A549 (cell line): ENCODE measurements at regions not wholly inside any gene's neighbourhood (a gene's known extent, or its start where the extent isn't known, plus 50 kb on each side); places are given as distances from the start of the nearest gene placed in this dataset.

Experiments used
- ATAC-seq, 2 experiments: fragments of 200-7000 bp in 1 of 2; fragments of >200 bp in 1 of 2; cut with Nextera tagmentation in 1 of 2; cut with Tn5 transposase in 1 of 2; 3 replicates each; pipeline versions ENCODE4 v1.8.0 to v1.9.1; 2018 to 2020; ENCODE audit warnings: mild to moderate bottlenecking in 1 of 2, moderate library complexity in 1 of 2
- CTCF ChIA-PET: fragments of 300-600 bp; sonication (Branson Sonifier 250); formaldehyde crosslinking; extraction: SDS; loops from one replicate; lab custom pipeline; 2021; ENCODE audit warnings: antibody characterized with exemption, inconsistent platforms; lab: Yijun Ruan, JAX
- POLR2A ChIA-PET: fragments of 350-600 bp; formaldehyde crosslinking; extraction: SDS; loops from one replicate; lab custom pipeline; 2021; ENCODE audit warnings: antibody characterized with exemption, inconsistent platforms; lab: Yijun Ruan, JAX
- DNase-seq, 2 experiments: peaks; one replicate each; pipeline versions ENCODE4 v3.0.0 to v3.0.0-alpha.2; 2011 to 2016; ENCODE audit warnings: low read depth in 1 of 2, low spot score in 1 of 2
- FAIRE-seq: peaks from 2 replicates; lab custom pipeline; 2011; peaks lifted over from hg19 to GRCh38; lab: Jason Lieb, UNC
- H3K27ac ChIP-seq, 2 experiments: fragments of >200 bp; sonication (Bioruptor Twin); formaldehyde crosslinking; 3 replicates each; pipeline ENCODE4 v1.5.1; 2016 to 2017
- H3K4me1 ChIP-seq: fragments of >200 bp; sonication (Bioruptor Twin); formaldehyde crosslinking; 3 replicates; pipeline ENCODE4 v1.6.1; 2016
- H3K4me2 ChIP-seq: fragments of >200 bp; sonication (Bioruptor Twin); formaldehyde crosslinking; 3 replicates; pipeline ENCODE4 v1.6.1; 2016
- H3K4me3 ChIP-seq: fragments of >200 bp; sonication (Bioruptor Twin); formaldehyde crosslinking; 3 replicates; pipeline ENCODE4 v1.5.1; 2016
- H3K9me3 ChIP-seq: fragments of >200 bp; sonication (Bioruptor Twin); formaldehyde crosslinking; 3 replicates; pipeline ENCODE4 v1.6.1; 2016
- CBX8 ChIP-seq: fragments of 200-600 bp; sonication (generic); IDR thresholded peaks from 2 replicates; pipeline ENCODE4 v1.6.1; 2016
- CHD4 ChIP-seq: fragments of 200-600 bp; sonication (generic); IDR thresholded peaks from 2 replicates; pipeline ENCODE4 v1.6.1; 2016; ENCODE audit warnings: antibody characterized with exemption, mild to moderate bottlenecking, borderline replicate concordance
- ESRRA ChIP-seq: fragments of 150-350 bp; IDR thresholded peaks from 2 replicates; pipeline ENCODE4 v1.6.1; 2014; ENCODE audit warnings: mild to moderate bottlenecking, low read length, borderline replicate concordance
- FOSB ChIP-seq: fragments of 250-450 bp; sonication (Bioruptor Pico); IDR thresholded peaks from 2 replicates; pipeline ENCODE4 v1.5.0; 2020; ENCODE audit warnings: mild to moderate bottlenecking, moderate library complexity
- FOSL2 ChIP-seq, 2 experiments: fragments of 450-650 bp in 1 of 2; fragments of >200 bp in 1 of 2; sonication (Bioruptor Twin) in 1 of 2; formaldehyde crosslinking; IDR thresholded peaks; 2 replicates each; pipeline versions ENCODE4 v1.5.0 to v1.6.1; 2016 to 2020; ENCODE audit warnings: mild to moderate bottlenecking in 1 of 2, moderate library complexity in 1 of 2
- HEYL ChIP-seq: fragments of 250-450 bp; sonication (Bioruptor Pico); IDR thresholded peaks from 2 replicates; pipeline ENCODE4 v1.8.0; 2021; ENCODE audit warnings: mild to moderate bottlenecking, moderate library complexity
- JUN ChIP-seq, 2 experiments: fragments of >200 bp; sonication (Bioruptor Twin); formaldehyde crosslinking; IDR thresholded peaks; 2 replicates in 1 of 2; 3 replicates in 1 of 2; pipeline ENCODE4 v1.6.1; 2016 to 2017
- KDM5A ChIP-seq: fragments of 200-600 bp; sonication (generic); IDR thresholded peaks from 2 replicates; pipeline ENCODE4 v1.6.1; 2016; ENCODE audit warnings: antibody characterized with exemption, mild to moderate bottlenecking
- NFE2L2 ChIP-seq: fragments of 150-350 bp; conservative IDR thresholded peaks from 2 replicates; pipeline ENCODE4 v1.6.1; 2014; ENCODE audit warnings: low read length
- NR3C1 ChIP-seq: fragments of >200 bp; sonication (Bioruptor Twin); formaldehyde crosslinking; IDR thresholded peaks from 3 replicates; pipeline ENCODE4 v1.6.1; 2017
- PHF8 ChIP-seq: fragments of 200-600 bp; sonication (generic); IDR thresholded peaks from 2 replicates; pipeline ENCODE4 v1.6.1; 2016; ENCODE audit warnings: low read depth, mild to moderate bottlenecking, antibody characterized with exemption, moderate library complexity, borderline replicate concordance
- POLR2AphosphoS2 ChIP-seq: conservative IDR thresholded peaks from 2 replicates; pipeline ENCODE4 v1.6.1; 2012; ENCODE audit warnings: low read length, improper control_type of control experiment, inconsistent platforms
- RAD21 ChIP-seq, 2 experiments: fragments of >200 bp in 1 of 2; sonication (Bioruptor Twin) in 1 of 2; formaldehyde crosslinking in 1 of 2; IDR thresholded peaks in 1 of 2; conservative IDR thresholded peaks in 1 of 2; 2 replicates in 1 of 2; 3 replicates in 1 of 2; pipeline ENCODE4 v1.6.1; 2012 to 2018; ENCODE audit warnings: inconsistent platforms in 1 of 2
- RCOR1 ChIP-seq: fragments of 150-350 bp; IDR thresholded peaks from 2 replicates; pipeline ENCODE4 v1.6.1; 2014; ENCODE audit warnings: antibody characterized with exemption, low read length, low read depth
- SMC3 ChIP-seq: fragments of >200 bp; sonication (Bioruptor Twin); formaldehyde crosslinking; IDR thresholded peaks from 3 replicates; pipeline ENCODE4 v1.6.1; 2018; ENCODE audit warnings: inconsistent platforms
- TFCP2L1 ChIP-seq: fragments of 250-450 bp; sonication (Bioruptor Pico); IDR thresholded peaks from 2 replicates; pipeline ENCODE4 v1.5.0; 2021; ENCODE audit warnings: mild to moderate bottlenecking
- ZNF302 ChIP-seq: fragments of 250-450 bp; sonication (Bioruptor Pico); IDR thresholded peaks from 2 replicates; pipeline ENCODE4 v1.9.0; 2021; ENCODE audit warnings: inconsistent platforms, mild to moderate bottlenecking, moderate library complexity
- ZSCAN20 ChIP-seq: fragments of 250-450 bp; sonication (Bioruptor Pico); IDR thresholded peaks from 2 replicates; pipeline ENCODE4 v1.8.0; 2022; ENCODE audit warnings: mild to moderate bottlenecking, moderate library complexity
- WGBS: methylation state at CpG from one replicate; pipeline ENCODE4 v1.1.6; 2017; ENCODE audit errors: missing lambda C conversion rate; 5-methylcytosine and 5-hydroxymethylcytosine counted together
- TF ChIP-seq, protein P1 (sequence below): fragments of >200 bp; sonication (Bioruptor Twin); formaldehyde crosslinking; IDR thresholded peaks from 3 replicates; pipeline ENCODE4 v1.6.1; 2016
- TF ChIP-seq, protein P2 (sequence below): fragments of 200-600 bp; sonication (generic); IDR thresholded peaks from 2 replicates; pipeline ENCODE4 v1.6.1; 2016; ENCODE audit warnings: antibody characterized with exemption, mild to moderate bottlenecking, moderate library complexity
- TF ChIP-seq, protein P3 (sequence below): fragments of >200 bp; sonication (Bioruptor Twin); formaldehyde crosslinking; IDR thresholded peaks from 2 replicates; pipeline ENCODE4 v1.6.1; 2016
- TF ChIP-seq, protein P4 (sequence below): IDR thresholded peaks from 2 replicates; pipeline ENCODE4 v1.6.1; 2012; ENCODE audit warnings: low read depth, borderline replicate concordance
- TF ChIP-seq, protein P5 (sequence below): fragments of 450-650 bp; IDR thresholded peaks from 2 replicates; pipeline ENCODE4 v1.6.1; 2014; ENCODE audit warnings: antibody characterized with exemption
- TF ChIP-seq, protein P6 (sequence below): fragments of >200 bp; sonication (Bioruptor Twin); formaldehyde crosslinking; IDR thresholded peaks from 3 replicates; pipeline ENCODE4 v1.5.1; 2016
- TF ChIP-seq, protein P7 (sequence below): IDR thresholded peaks from 2 replicates; pipeline ENCODE4 v1.6.1; 2012
- TF ChIP-seq, protein P8 (sequence below): IDR thresholded peaks from 2 replicates; pipeline ENCODE4 v1.6.1; 2012

DNA sequence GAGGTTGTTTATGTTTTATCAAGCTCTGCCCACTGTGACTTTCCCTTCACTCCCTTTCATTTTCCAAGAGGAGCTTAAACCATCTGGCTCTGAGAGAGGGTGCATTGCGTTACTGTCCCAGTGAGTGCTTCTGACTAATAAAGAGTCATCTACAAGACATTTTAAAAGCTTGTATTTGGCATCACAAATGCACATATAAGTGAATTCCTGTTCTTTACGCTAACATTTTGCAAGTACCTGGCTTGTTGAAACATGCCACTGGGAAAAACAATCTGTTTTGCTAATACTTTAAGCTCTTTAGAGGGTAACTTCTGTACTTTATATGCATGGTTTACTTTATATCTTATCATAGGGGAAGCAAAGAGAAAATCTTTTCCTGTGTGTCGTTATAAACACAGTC lies 534.6 kb upstream of the POM121L12 start:
- H3K4me2 ChIP-seq, result no peak overlapping the region
- no peaks in the 10 kb centered on the region for H3K4me1 ChIP-seq
- FAIRE-seq (no peak), DNase-seq (no peak), ATAC-seq (no peak)
- no peaks in the 10 kb centered on the region for H3K9me3 ChIP-seq
- POLR2A ChIA-PET, result no interaction called here
- WGBS, result 2% methylated on average over 3 of the region's 3 CpGs
- H3K4me3 ChIP-seq, result no peak overlapping the region
- no peak for TF ChIP-seq NFE2L2
- TF ChIP-seq, protein P1, sequence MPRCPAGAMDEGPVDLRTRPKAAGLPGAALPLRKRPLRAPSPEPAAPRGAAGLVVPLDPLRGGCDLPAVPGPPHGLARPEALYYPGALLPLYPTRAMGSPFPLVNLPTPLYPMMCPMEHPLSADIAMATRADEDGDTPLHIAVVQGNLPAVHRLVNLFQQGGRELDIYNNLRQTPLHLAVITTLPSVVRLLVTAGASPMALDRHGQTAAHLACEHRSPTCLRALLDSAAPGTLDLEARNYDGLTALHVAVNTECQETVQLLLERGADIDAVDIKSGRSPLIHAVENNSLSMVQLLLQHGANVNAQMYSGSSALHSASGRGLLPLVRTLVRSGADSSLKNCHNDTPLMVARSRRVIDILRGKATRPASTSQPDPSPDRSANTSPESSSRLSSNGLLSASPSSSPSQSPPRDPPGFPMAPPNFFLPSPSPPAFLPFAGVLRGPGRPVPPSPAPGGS, result no peak
- TF ChIP-seq, protein P2, sequence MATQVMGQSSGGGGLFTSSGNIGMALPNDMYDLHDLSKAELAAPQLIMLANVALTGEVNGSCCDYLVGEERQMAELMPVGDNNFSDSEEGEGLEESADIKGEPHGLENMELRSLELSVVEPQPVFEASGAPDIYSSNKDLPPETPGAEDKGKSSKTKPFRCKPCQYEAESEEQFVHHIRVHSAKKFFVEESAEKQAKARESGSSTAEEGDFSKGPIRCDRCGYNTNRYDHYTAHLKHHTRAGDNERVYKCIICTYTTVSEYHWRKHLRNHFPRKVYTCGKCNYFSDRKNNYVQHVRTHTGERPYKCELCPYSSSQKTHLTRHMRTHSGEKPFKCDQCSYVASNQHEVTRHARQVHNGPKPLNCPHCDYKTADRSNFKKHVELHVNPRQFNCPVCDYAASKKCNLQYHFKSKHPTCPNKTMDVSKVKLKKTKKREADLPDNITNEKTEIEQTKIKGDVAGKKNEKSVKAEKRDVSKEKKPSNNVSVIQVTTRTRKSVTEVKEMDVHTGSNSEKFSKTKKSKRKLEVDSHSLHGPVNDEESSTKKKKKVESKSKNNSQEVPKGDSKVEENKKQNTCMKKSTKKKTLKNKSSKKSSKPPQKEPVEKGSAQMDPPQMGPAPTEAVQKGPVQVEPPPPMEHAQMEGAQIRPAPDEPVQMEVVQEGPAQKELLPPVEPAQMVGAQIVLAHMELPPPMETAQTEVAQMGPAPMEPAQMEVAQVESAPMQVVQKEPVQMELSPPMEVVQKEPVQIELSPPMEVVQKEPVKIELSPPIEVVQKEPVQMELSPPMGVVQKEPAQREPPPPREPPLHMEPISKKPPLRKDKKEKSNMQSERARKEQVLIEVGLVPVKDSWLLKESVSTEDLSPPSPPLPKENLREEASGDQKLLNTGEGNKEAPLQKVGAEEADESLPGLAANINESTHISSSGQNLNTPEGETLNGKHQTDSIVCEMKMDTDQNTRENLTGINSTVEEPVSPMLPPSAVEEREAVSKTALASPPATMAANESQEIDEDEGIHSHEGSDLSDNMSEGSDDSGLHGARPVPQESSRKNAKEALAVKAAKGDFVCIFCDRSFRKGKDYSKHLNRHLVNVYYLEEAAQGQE, result no peak
- TF ChIP-seq, protein P3, sequence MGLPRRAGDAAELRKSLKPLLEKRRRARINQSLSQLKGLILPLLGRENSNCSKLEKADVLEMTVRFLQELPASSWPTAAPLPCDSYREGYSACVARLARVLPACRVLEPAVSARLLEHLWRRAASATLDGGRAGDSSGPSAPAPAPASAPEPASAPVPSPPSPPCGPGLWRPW, result no peak
- no peak for TF ChIP-seq JUN (IDR thresholded peaks at IDR 0.05)
- TF ChIP-seq TFCP2L1 (CRISPR knock-in tag), result no peak
- TF ChIP-seq, protein P4, sequence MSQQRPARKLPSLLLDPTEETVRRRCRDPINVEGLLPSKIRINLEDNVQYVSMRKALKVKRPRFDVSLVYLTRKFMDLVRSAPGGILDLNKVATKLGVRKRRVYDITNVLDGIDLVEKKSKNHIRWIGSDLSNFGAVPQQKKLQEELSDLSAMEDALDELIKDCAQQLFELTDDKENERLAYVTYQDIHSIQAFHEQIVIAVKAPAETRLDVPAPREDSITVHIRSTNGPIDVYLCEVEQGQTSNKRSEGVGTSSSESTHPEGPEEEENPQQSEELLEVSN, result no peak
- no peak for TF ChIP-seq RCOR1
- H3K27ac ChIP-seq, result no peak overlapping the region
- CTCF ChIA-PET, result interaction anchor here (0.6 kb wide), 1 partner anchor 24 kb away, joined by 3 read pairs; no protein-coding TSS in a partner anchor

DNA sequence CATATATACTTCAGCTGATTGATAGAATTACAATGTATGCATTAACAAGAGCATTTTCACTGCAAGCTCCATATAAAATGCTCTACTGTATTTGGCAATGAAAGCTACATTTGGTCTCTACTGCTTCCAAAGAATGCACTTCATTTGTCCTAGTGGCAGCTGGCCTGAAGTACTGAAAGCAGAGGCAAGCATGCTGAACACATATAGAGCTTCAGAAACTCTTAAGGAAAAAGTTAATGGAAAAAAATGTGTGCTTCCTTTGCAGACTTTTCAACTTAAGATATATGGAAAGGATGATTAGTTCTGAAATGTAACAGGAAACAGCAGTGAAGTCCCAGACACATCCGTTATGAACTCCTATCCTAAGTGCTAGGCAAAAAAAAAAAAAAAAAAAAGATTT lies 537.1 kb upstream of the POM121L12 start:
- Histone ChIP-seq H3K4me2 (no peak overlapping the region), H3K4me1 (no peaks in the 10 kb centered on the region), H3K4me3 (no peak overlapping the region), H3K9me3 (no peaks in the 10 kb centered on the region), H3K27ac (no peak overlapping the region)
- POLR2A ChIA-PET, result no interaction called here
- no peak for DNase-seq
- ATAC-seq, result no peak
- CTCF ChIA-PET, result interaction anchor here (0.7 kb wide), 1 partner anchor 27 kb away, joined by 5 read pairs; no protein-coding TSS in a partner anchor
- no peak for FAIRE-seq
- 5% methylated on average over 1 of the region's 1 CpG for WGBS
- TF ChIP-seq KDM5A, result no peak
- TF ChIP-seq RAD21 (conservative IDR thresholded peaks at IDR 0.05 in 1 of 2, IDR thresholded peaks at IDR 0.05 in 1 of 2), result no peak
- no peak for TF ChIP-seq PHF8
- TF ChIP-seq JUN (IDR thresholded peaks at IDR 0.05), result no peak
- TF ChIP-seq FOSL2 (IDR thresholded peaks at IDR 0.05), result no peak
- no peak for TF ChIP-seq FOSL2 (CRISPR knock-in tag; IDR thresholded peaks at IDR 0.05)
- TF ChIP-seq, protein P5, sequence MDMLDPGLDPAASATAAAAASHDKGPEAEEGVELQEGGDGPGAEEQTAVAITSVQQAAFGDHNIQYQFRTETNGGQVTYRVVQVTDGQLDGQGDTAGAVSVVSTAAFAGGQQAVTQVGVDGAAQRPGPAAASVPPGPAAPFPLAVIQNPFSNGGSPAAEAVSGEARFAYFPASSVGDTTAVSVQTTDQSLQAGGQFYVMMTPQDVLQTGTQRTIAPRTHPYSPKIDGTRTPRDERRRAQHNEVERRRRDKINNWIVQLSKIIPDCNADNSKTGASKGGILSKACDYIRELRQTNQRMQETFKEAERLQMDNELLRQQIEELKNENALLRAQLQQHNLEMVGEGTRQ, result no peak
- no peak for TF ChIP-seq CHD4
- no peak for TF ChIP-seq NR3C1
- no peak for TF ChIP-seq SMC3
- TF ChIP-seq, protein P6, sequence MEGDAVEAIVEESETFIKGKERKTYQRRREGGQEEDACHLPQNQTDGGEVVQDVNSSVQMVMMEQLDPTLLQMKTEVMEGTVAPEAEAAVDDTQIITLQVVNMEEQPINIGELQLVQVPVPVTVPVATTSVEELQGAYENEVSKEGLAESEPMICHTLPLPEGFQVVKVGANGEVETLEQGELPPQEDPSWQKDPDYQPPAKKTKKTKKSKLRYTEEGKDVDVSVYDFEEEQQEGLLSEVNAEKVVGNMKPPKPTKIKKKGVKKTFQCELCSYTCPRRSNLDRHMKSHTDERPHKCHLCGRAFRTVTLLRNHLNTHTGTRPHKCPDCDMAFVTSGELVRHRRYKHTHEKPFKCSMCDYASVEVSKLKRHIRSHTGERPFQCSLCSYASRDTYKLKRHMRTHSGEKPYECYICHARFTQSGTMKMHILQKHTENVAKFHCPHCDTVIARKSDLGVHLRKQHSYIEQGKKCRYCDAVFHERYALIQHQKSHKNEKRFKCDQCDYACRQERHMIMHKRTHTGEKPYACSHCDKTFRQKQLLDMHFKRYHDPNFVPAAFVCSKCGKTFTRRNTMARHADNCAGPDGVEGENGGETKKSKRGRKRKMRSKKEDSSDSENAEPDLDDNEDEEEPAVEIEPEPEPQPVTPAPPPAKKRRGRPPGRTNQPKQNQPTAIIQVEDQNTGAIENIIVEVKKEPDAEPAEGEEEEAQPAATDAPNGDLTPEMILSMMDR, result no peak
- TF ChIP-seq TFCP2L1 (CRISPR knock-in tag), result no peak
- TF ChIP-seq ZNF302 (CRISPR knock-in tag), result no peak
- TF ChIP-seq POLR2AphosphoS2, result no peak
- TF ChIP-seq ESRRA, result no peak
- TF ChIP-seq ZSCAN20 (CRISPR knock-in tag), result no peak
- TF ChIP-seq FOSB, result no peak
- TF ChIP-seq CBX8, result no peak
- TF ChIP-seq, protein P7, sequence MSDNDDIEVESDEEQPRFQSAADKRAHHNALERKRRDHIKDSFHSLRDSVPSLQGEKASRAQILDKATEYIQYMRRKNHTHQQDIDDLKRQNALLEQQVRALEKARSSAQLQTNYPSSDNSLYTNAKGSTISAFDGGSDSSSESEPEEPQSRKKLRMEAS, result no peak
- TF ChIP-seq, protein P8, sequence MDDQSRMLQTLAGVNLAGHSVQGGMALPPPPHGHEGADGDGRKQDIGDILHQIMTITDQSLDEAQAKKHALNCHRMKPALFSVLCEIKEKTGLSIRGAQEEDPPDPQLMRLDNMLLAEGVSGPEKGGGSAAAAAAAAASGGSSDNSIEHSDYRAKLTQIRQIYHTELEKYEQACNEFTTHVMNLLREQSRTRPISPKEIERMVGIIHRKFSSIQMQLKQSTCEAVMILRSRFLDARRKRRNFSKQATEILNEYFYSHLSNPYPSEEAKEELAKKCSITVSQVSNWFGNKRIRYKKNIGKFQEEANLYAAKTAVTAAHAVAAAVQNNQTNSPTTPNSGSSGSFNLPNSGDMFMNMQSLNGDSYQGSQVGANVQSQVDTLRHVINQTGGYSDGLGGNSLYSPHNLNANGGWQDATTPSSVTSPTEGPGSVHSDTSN, result no peak
- TF ChIP-seq HEYL (CRISPR knock-in tag), result no peak
- TF ChIP-seq, all 56 proteins: peak for 0
